Omental fat pad (tissue), 3 donors: ENCODE measurements at regions not wholly inside any gene's neighbourhood (a gene's known extent, or its start where the extent isn't known, plus 50 kb on each side); places are given as distances from the start of the nearest gene placed in this dataset.

ENCODE experiments used
- ATAC-seq: fragments of 150-250 bp; one replicate; pipeline ENCODE4 v1.9.1; 2016; ENCODE audit warnings: mild to moderate bottlenecking, moderate library complexity; ENCODE audit not compliant: low FRiP score
- DNase-seq: peaks from one replicate; pipeline ENCODE4 v3.0.0-alpha.2; 2019; ENCODE audit warnings: low spot score
- TF ChIP-seq, protein P1 (sequence below), 3 donors: fragments of 450-650 bp; IDR thresholded peaks; one replicate each; pipeline ENCODE4 v1.5.1; 2016 to 2017; ENCODE audit warnings: antibody characterized with exemption in 3 of 3, mild to moderate bottlenecking in 3 of 3, moderate library complexity in 2 of 3

DNA sequence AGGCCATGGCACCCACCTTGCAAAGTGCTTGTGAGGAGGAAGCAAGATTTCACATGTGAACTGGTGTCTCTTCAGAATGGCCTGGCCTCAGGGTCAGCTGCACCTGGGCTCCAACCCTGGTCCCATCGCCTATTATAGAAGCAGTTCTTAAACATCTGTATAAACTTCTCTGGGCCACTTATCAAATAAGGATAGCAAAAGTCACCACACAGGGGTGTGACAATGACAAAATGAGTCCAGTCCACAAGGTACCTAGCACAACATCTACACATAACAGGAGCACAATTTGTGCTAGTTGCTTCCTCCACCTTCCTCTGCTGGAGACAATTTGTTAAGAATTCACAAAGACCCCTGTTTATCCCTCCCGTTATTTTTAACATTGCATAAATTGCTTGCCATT, 340.6 kb upstream of the ZMIZ1 start:
- DNase-seq (no peak), ATAC-seq (no peak)
- TF ChIP-seq, protein P1, sequence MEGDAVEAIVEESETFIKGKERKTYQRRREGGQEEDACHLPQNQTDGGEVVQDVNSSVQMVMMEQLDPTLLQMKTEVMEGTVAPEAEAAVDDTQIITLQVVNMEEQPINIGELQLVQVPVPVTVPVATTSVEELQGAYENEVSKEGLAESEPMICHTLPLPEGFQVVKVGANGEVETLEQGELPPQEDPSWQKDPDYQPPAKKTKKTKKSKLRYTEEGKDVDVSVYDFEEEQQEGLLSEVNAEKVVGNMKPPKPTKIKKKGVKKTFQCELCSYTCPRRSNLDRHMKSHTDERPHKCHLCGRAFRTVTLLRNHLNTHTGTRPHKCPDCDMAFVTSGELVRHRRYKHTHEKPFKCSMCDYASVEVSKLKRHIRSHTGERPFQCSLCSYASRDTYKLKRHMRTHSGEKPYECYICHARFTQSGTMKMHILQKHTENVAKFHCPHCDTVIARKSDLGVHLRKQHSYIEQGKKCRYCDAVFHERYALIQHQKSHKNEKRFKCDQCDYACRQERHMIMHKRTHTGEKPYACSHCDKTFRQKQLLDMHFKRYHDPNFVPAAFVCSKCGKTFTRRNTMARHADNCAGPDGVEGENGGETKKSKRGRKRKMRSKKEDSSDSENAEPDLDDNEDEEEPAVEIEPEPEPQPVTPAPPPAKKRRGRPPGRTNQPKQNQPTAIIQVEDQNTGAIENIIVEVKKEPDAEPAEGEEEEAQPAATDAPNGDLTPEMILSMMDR (IDR thresholded peaks at IDR 0.05) = no peak

DNA sequence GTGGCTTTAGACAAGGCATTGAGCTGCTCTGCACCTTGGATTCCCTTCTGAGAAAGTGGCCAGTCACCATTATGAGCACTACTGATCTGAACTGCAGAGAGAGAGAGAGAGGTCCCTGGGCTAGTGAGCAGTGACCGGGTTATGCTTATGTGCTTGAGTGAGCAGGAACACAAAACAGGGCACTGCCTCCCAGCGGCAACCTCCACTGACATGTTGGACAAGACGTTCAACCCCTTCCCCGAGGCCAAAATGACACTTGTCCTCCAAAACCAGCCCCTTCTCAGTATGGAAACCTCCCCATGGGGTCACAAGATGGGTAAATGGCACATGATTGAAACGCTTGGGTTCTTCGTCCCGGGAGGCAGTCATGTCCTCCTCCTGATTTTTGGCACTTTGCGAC, 339.4 kb upstream of the ZMIZ1 start:
- ATAC-seq (no peak), DNase-seq (no peak)
- TF ChIP-seq, protein P1 (IDR thresholded peaks at IDR 0.05) = no peak

DNA sequence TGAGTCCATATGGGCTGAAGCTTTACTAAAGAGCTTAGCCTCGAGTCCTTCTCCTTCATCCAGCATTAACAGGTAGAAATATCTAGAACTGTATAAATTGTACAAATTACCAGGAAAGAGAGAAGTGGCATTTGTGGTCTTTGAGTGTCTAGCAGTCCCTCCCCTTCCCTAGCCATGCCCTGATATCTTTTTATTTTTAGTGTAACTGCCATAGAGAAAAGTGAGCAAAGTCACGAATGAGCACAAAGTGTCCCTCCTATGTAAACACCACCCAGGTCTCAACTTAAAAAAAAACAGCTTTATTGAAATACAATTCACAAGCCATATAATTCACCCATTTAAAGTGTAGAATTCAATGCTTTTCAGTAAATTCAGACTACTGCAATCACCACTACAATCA, 339.0 kb upstream of the ZMIZ1 start:
- ATAC-seq (no peak), DNase-seq (no peak)
- TF ChIP-seq, protein P1 (IDR thresholded peaks at IDR 0.05) = no peak

DNA sequence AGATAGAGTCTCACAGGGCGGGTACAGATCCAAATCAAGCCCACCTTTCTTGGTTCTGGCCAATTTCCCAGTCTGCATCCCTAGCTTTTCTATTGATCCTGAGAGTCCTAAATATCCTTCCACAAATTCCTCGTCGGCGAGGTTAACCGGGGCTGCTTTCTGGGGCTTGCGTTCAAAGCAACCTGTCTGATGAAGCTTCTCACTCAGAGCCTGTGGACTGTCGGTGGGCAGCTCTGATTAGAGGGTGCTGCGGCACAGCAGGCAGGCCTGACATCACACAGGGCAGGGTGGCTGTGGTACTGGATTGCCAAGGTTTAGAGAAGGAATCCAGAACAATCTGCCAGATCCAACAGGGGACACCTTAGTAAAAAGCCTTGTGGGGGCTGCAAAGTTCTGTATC, 338.0 kb upstream of the ZMIZ1 start:
- DNase-seq (no peak), ATAC-seq (no peak)
- TF ChIP-seq, protein P1 (IDR thresholded peaks at IDR 0.05) = no peak

DNA sequence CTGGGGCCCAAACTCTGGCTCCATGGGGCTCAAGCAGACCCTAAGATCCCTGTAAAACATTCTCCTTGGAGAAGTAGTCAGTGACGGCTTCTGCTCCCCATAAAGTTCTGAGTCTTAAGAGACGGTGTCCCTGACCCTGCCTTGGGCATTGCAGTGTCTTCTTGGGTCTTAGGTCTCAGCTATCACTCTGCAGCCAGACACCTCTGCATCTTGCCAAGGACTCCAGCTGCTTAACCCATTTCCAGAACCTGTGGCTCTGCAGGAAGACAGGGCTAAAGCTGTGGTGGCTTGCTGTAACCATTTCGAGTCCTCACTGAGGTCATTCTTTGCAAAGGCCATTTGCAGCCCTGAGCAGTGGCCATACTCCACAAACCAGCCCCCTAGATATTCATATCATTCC, 337.1 kb upstream of the ZMIZ1 start:
- ATAC-seq (no peak), DNase-seq (no peak)
- TF ChIP-seq, protein P1 (IDR thresholded peaks at IDR 0.05) = no peak

DNA sequence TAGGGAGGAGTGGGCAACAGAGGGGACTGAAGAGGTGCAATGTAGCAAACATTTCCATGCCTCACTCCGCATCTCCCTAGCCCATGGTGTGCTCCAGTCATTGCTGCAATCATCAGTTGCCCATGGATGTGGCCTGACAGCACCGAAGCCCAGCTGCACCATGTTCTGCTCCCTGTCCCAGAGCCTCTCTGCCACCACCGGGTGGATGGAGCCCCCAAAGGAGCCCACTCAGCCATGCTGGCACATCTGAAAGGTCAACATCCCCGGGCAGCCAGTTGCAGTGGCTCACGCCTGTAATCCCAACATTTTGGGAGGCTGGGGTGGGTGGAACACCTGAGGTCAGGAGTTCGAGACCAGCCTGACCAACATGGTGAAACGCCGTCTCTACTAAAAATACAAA, 336.4 kb upstream of the ZMIZ1 start:
- DNase-seq = no peak
- ATAC-seq = no peak

DNA sequence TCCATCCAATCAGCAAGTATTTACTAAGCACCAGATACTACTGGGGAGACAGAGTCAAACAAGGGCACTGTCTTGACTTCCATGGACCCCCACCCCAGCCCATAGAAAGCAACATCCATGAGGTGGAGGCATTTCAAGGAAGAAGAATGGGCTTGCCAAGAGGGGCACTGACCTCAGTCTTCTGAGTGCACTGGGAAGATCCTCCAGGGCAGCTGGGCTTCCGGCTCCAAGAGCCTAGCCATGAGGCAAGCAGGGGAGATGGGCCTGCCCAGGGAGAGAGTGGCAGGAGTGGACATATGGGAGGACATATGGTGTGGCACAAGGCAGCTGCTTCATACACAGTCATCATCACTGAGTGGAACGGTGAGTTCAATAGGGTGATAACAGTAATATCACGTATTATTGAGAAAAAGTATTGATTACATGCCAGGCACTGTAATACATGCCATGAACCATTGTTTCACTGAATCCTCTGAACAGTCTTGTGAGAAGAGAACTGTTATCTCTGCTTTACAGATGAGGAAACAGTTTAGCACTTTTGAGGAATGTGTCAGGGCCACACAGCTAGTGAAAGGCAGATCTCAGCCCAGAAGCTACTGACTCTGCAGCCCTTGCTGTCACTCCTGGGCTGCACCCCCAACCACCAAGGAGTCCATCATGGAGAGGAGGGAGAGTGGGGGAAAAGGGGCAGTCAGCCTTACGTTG, 331.7 kb upstream of the ZMIZ1 start:
- no peak for DNase-seq
- ATAC-seq = no peak
- TF ChIP-seq, protein P1 (IDR thresholded peaks at IDR 0.05) = no peak

More for the DNA sequence above, 336.4 kb upstream of the ZMIZ1 start:
- TF ChIP-seq, protein P1 (IDR thresholded peaks at IDR 0.05) = no peak
